SH-SY5Y (cell line): ENCODE measurements at regions not wholly inside any gene's neighbourhood (a gene's known extent, or its start where the extent isn't known, plus 50 kb on each side); places are given as distances from the start of the nearest gene placed in this dataset.

Source experiments
- GATA2 ChIP-seq: IDR thresholded peaks from 2 replicates; pipeline ENCODE4 v1.6.1; 2011; ENCODE audit warnings: mild to moderate bottlenecking, low read depth, low read length
- GATA3 ChIP-seq: IDR thresholded peaks from 2 replicates; pipeline ENCODE4 v1.6.1; 2011; ENCODE audit warnings: low read depth, mild to moderate bottlenecking, low read length, moderate library complexity

GRCh38 chr4:156527237-156527993 is 444.2 kb downstream of the PDGFC start:
- no peak for TF ChIP-seq GATA2
- no peak for TF ChIP-seq GATA3

DNA sequence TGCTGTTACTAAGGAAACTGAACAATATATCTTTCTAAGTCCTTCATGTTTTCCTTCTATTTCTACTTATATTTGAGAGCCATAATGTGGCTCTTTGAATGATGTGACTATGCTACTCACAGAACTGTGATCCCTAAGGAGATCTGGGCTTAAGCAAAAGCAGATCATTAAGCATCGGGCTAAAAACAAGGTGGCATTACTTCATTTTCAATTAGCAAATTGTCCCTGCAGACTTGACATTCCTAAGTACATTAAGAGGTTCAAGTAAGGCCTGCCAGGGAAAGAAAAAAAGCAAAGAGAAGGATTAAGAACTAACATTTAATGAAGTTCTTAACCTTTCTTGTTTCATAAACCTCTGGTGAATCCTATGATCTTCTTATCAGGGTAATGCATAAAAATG is 447.6 kb downstream of the PDGFC start:
- no peak for TF ChIP-seq GATA2
- TF ChIP-seq GATA3 = no peak

GRCh38 chr4:156523492-156523891 is 448.1 kb downstream of the PDGFC start:
- no peak for TF ChIP-seq GATA2
- no peak for TF ChIP-seq GATA3

DNA sequence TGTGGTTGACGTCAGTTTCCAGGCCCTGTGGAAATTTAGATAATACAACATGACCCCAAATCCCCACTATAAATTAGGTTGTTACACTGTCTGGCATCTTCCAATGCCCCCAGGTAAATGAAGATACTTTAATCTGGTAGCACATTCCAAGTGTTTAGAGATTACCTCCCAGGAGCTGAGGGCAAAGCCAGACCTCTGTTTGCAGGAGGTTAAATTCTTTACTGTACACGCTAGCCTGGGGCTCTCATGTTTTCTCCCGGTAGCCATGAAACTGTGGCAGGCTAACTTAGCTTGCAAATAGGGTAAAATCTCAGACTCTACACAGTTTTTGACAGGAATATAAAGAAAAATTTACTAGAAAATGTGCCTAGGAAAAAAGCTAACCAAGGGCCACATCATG is 450.0 kb downstream of the PDGFC start:
- no peak for TF ChIP-seq GATA2
- no peak for TF ChIP-seq GATA3

GRCh38 chr4:156517956-156518355 is 453.6 kb downstream of the PDGFC start:
- no peak for TF ChIP-seq GATA2
- TF ChIP-seq GATA3 = no peak

GRCh38 chr4:156517546-156517945 is 454.1 kb downstream of the PDGFC start:
- TF ChIP-seq GATA3 (no peak), GATA2 (no peak)

- TF ChIP-seq GATA3 (no peak), GATA2 (no peak)
These were observed 454.9 kb downstream of the PDGFC start for GRCh38 chr4:156516698-156517097.

GRCh38 chr4:156515295-156515694 is 456.3 kb downstream of the PDGFC start:
- TF ChIP-seq GATA2 (no peak), GATA3 (no peak)

DNA sequence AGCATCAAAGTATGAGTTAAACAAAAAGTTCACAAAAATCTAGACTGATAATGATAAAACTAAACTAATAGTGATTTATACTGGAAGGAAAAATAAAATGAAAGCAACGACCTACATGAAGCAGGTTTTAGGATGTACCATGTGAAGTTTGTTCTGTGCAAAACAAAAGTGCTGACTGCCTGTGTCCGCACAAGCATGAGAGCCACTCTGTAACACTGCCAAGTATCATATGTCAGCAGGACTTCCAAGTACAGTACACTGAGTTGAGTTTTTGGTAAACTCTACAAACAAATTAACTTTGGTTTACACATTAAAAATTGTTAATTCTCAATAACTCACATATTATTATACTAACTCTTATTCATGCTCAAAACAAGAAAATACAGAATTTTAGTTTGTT is 459.0 kb downstream of the PDGFC start:
- TF ChIP-seq GATA2 (no peak), GATA3 (no peak)

- TF ChIP-seq GATA2 (no peak), GATA3 (no peak)
These were observed 466.2 kb downstream of the PDGFC start for GRCh38 chr4:156505341-156505955.

DNA sequence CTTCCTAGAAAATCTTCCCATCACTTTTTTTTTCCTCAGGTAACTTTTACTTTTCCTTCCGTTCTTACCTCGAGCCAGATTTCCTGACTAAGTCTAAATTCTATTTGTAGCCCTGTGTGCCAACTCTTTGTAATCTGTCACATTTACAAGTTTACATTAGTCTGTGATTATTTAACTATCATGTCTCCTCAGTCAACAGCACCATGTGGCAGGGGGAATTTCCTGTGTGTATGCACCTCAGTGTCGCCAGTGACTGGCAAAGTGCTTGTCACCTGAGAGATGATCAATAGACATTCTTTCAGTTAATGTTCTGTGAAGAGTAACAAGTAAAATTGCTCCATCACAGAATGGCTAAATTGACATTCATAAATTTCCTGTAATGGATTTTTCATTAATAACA is 468.5 kb downstream of the PDGFC start:
- no peak for TF ChIP-seq GATA2
- no peak for TF ChIP-seq GATA3

DNA sequence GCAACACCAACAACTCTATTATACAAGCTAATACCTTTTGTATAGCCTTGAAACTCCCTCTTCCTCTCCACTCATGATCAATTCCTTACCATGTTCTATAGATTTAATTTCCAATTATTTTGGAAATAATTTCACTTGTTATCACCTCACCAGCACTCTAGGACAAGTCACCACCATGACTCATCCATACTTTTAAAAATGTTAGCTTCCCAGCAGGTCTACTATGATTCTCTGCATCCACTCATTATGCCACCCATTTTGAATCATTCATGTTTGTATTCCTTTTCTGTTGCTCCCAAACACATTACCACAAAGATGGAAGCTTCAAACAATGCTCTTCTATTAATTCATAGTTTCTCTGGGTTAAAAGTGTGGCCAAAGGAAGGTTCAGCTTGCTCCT is 469.6 kb downstream of the PDGFC start:
- TF ChIP-seq GATA3 (no peak), GATA2 (no peak)

DNA sequence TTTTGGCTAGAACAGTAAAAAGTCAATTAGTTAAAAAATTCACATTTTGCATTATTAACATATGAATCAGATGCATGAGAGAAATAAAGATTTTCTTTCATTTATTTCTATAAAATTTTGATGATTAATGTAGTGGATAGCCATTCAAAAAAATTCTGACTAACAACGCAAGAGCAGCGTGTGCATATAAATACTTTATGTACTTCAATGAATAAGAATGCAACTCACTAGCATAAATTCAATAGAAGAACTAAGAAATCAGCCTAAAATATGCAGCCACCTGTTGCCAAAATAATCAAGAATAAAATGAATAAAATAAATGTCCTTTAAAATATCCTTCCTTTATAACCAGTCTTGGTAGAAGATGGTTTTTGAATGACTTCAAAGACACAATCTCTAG is 471.9 kb downstream of the PDGFC start:
- TF ChIP-seq GATA3 (no peak), GATA2 (no peak)

- TF ChIP-seq GATA3 (no peak), GATA2 (no peak)
These were observed 474.1 kb downstream of the PDGFC start for GRCh38 chr4:156497486-156497885.

DNA sequence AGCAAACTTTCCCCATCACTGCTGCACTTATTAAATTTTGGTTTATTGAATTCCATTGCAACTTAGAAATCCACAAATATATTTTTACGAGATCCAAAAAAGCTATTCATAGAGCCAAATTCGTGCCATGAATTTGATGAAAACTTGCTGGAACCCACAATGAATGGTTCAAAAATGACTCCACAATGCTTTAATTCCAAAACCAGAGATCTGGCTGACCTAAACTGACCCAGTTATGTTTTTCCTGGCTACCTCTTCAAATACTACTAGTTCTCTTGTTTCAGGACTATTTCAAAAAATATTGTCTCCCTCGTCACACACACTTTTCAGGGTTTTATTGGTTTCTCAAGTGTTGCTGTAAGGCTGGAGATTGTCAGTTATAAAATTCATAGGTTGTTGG is 474.8 kb downstream of the PDGFC start:
- no peak for TF ChIP-seq GATA2
- no peak for TF ChIP-seq GATA3

DNA sequence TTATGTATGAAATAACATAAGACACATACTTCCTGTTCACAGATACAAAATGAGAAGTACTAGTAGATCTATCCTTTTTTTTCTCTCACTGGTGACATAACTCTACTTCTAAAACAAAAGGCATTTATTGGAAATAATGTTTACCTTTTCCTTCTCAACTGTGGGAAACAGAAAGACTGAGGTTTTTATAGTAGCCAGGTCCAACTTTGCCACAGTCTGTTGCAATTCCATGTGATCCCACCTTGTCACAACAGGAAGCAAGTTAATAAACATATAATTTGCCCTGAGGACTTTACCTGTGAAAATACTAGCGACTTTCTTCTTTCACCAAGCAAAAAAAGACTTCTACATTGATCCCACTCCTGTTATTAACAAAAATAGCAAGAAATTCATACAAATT is 475.8 kb downstream of the PDGFC start:
- TF ChIP-seq GATA2 = no peak
- no peak for TF ChIP-seq GATA3
